DOHH2 (cell line): ENCODE measurements at regions not wholly inside any gene's neighbourhood (a gene's known extent, or its start where the extent isn't known, plus 50 kb on each side); places are given as distances from the start of the nearest gene placed in this dataset.

Source experiments
- CTCF ChIP-seq: fragments of 200-600 bp; sonication (generic); IDR thresholded peaks from one replicate; pipeline ENCODE4 v1.5.1; 2014; ENCODE audit warnings: antibody characterized with exemption, mild to moderate bottlenecking, low read depth, low read length; ENCODE audit not compliant: poor library complexity, severe bottlenecking
- EZH2phosphoT487 ChIP-seq: fragments of 200-600 bp; sonication (generic); IDR thresholded peaks from 2 replicates; pipeline ENCODE4 v1.6.1; 2017; ENCODE audit warnings: borderline replicate concordance, mild to moderate bottlenecking, antibody characterized with exemption, low read length, moderate library complexity, mixed read lengths

- TF ChIP-seq CTCF (no peak), EZH2phosphoT487 (no peak)
Observed at GRCh38 chr5:81826128-81826527, 75.2 kb upstream of the SSBP2 start.
